Sigmoid colon (tissue), 4 donors: ENCODE measurements at regions not wholly inside any gene's neighbourhood (a gene's known extent, or its start where the extent isn't known, plus 50 kb on each side); places are given as distances from the start of the nearest gene placed in this dataset.

Source experiments
- CTCF ChIP-seq, 4 experiments: fragments of 450-650 bp in 3 of 4; fragments of 200-600 bp in 1 of 4; IDR thresholded peaks; one replicate each; pipeline ENCODE4 v1.5.1; 2016 to 2019; ENCODE audit warnings: antibody characterized with exemption in 4 of 4, mild to moderate bottlenecking in 3 of 4, moderate library complexity in 2 of 4
- EP300 ChIP-seq, 4 donors: sonication (generic); formaldehyde crosslinking; IDR thresholded peaks; one replicate each; pipeline ENCODE4 v1.6.1; 2017; ENCODE audit warnings: antibody characterized with exemption in 4 of 4
- POLR2A ChIP-seq, 2 donors: fragments of 450-650 bp; IDR thresholded peaks; one replicate each; pipeline ENCODE4 v1.6.1; 2016; ENCODE audit warnings: antibody characterized with exemption in 2 of 2, mild to moderate bottlenecking in 2 of 2, moderate library complexity in 2 of 2
- POLR2AphosphoS5 ChIP-seq, 4 donors: sonication (generic); formaldehyde crosslinking; IDR thresholded peaks; one replicate each; pipeline ENCODE4 v1.6.1; 2017; ENCODE audit warnings: antibody characterized with exemption in 4 of 4

- TF ChIP-seq EP300 (IDR thresholded peaks at IDR 0.05) (no peak), CTCF (IDR thresholded peaks at IDR 0.05) (no peak), POLR2A (IDR thresholded peaks at IDR 0.05) (no peak), POLR2AphosphoS5 (IDR thresholded peaks at IDR 0.05) (no peak)
Observed at GRCh38 chrX:76827672-76828071, 400.2 kb downstream of the MAGEE1 start.
